GM23338 (cell line): ENCODE measurements at regions not wholly inside any gene's neighbourhood (a gene's known extent, or its start where the extent isn't known, plus 50 kb on each side); places are given as distances from the start of the nearest gene placed in this dataset.

Experiments
- ATAC-seq: fragments of 200-7000 bp; cut with Tn5 transposase; 3 replicates; pipeline ENCODE4 v1.9.1; 2020
- DNase-seq: peaks from one replicate; pipeline ENCODE4 v3.0.0-alpha.2; 2015; ENCODE audit warnings: low spot score
- H2AFZ ChIP-seq: fragments of 200-600 bp; sonication (generic); 2 replicates; pipeline ENCODE4 v1.8.0; 2016; ENCODE audit warnings: antibody characterized with exemption, mild to moderate bottlenecking, moderate library complexity
- H3F3A ChIP-seq: fragments of 200-600 bp; sonication (generic); replicated peaks from 2 replicates; pipeline ENCODE4 v1.8.0; 2017; ENCODE audit warnings: antibody characterized with exemption, mixed run types, low read depth
- H3K27ac ChIP-seq: fragments of 200-600 bp; sonication (generic); 2 replicates; pipeline ENCODE4 v1.6.1; 2016; ENCODE audit warnings: low read depth
- H3K27me3 ChIP-seq: fragments of 200-600 bp; sonication (generic); 2 replicates; pipeline ENCODE4 v1.8.0; 2016; ENCODE audit warnings: mild to moderate bottlenecking, mixed run types, moderate library complexity; ENCODE audit not compliant: insufficient read depth
- H3K36me3 ChIP-seq: fragments of 200-600 bp; sonication (generic); 2 replicates; pipeline ENCODE4 v1.8.0; 2016; ENCODE audit warnings: mild to moderate bottlenecking; ENCODE audit not compliant: insufficient read depth
- H3K4me1 ChIP-seq: fragments of 200-600 bp; sonication (generic); 2 replicates; pipeline ENCODE4 v1.8.0; 2016; ENCODE audit warnings: mild to moderate bottlenecking, moderate library complexity; ENCODE audit not compliant: insufficient read depth
- H3K4me2 ChIP-seq: fragments of 200-600 bp; sonication (generic); 2 replicates; pipeline ENCODE4 v1.7.1; 2017; ENCODE audit warnings: mixed run types
- H3K4me3 ChIP-seq: fragments of 200-600 bp; sonication (generic); 2 replicates; pipeline ENCODE4 v1.6.1; 2016; ENCODE audit warnings: mixed run types
- H3K79me2 ChIP-seq: fragments of 200-600 bp; sonication (generic); replicated peaks from 2 replicates; pipeline ENCODE4 v1.8.0; 2017; ENCODE audit warnings: mild to moderate bottlenecking; ENCODE audit not compliant: insufficient read depth
- H3K9me2 ChIP-seq: fragments of 200-600 bp; sonication (generic); 2 replicates; pipeline ENCODE4 v1.8.0; 2017; ENCODE audit not compliant: insufficient read depth
- H4K20me1 ChIP-seq: fragments of 200-600 bp; sonication (generic); replicated peaks from 2 replicates; pipeline ENCODE4 v1.8.0; 2017; ENCODE audit warnings: mild to moderate bottlenecking; ENCODE audit not compliant: insufficient read depth
- H3K27ac Mint-ChIP-seq: 2 replicates; pipeline ENCODE4 v1.8.0; 2020; ENCODE audit warnings: inconsistent platforms, mild to moderate bottlenecking, moderate library complexity, mixed read lengths
- H3K27me3 Mint-ChIP-seq: 3 replicates; pipeline ENCODE4 v1.8.0; 2022; ENCODE audit warnings: low read depth, mild to moderate bottlenecking, moderate library complexity, mixed read lengths, inconsistent platforms; ENCODE audit not compliant: insufficient read depth, poor library complexity
- H3K36me3 Mint-ChIP-seq: 3 replicates; pipeline ENCODE4 v1.8.0; 2021; ENCODE audit warnings: low read depth, mild to moderate bottlenecking, inconsistent platforms, moderate library complexity, mixed read lengths
- H3K4me1 Mint-ChIP-seq: 3 replicates; pipeline ENCODE4 v1.8.0; 2020; ENCODE audit warnings: mild to moderate bottlenecking, inconsistent platforms, mixed read lengths
- H3K4me3 Mint-ChIP-seq: 3 replicates; pipeline ENCODE4 v1.8.0; 2021; ENCODE audit warnings: moderate library complexity, mild to moderate bottlenecking, inconsistent platforms, mixed read lengths
- H3K9me3 Mint-ChIP-seq: 3 replicates; pipeline ENCODE4 v1.8.0; 2020; ENCODE audit warnings: moderate library complexity, mild to moderate bottlenecking, inconsistent platforms, mixed read lengths
- CREB1 ChIP-seq: fragments of 250-450 bp; sonication (Bioruptor Pico); IDR thresholded peaks from 2 replicates; pipeline ENCODE4 v1.5.0; 2020; ENCODE audit warnings: low read depth, mild to moderate bottlenecking, moderate library complexity
- CTCF ChIP-seq, 2 experiments: fragments of 200-600 bp in 1 of 2; sonication (generic) in 1 of 2; conservative IDR thresholded peaks; 2 replicates each; pipeline versions ENCODE4 v1.5.1 to v1.6.1; 2016 to 2017; ENCODE audit warnings: antibody characterized with exemption in 2 of 2, low read depth in 2 of 2, mild to moderate bottlenecking in 2 of 2, moderate library complexity in 1 of 2
- ETS1 ChIP-seq: IDR thresholded peaks from 2 replicates; pipeline ENCODE4 v1.6.1; 2016; ENCODE audit warnings: antibody characterized with exemption
- EZH2 ChIP-seq: fragments of 200-600 bp; sonication (generic); IDR thresholded peaks from one replicate; pipeline ENCODE4 v1.8.0; 2017; ENCODE audit warnings: antibody characterized with exemption, mild to moderate bottlenecking, low read depth; ENCODE audit not compliant: unreplicated experiment
- EZH2phosphoT487 ChIP-seq: fragments of 200-600 bp; sonication (generic); IDR thresholded peaks from one replicate; pipeline ENCODE4 v1.8.1; 2018; ENCODE audit warnings: antibody characterized with exemption; ENCODE audit not compliant: unreplicated experiment
- JUNB ChIP-seq: IDR thresholded peaks from one replicate; pipeline ENCODE4 v1.6.1; 2016; ENCODE audit warnings: antibody characterized with exemption; ENCODE audit not compliant: unreplicated experiment
- NANOG ChIP-seq: IDR thresholded peaks from 2 replicates; pipeline ENCODE4 v1.6.1; 2016; ENCODE audit warnings: antibody characterized with exemption, borderline replicate concordance
- POLR2AphosphoS5 ChIP-seq: IDR thresholded peaks from 2 replicates; pipeline ENCODE4 v1.6.1; 2016; ENCODE audit warnings: antibody characterized with exemption, low read depth
- REST ChIP-seq: IDR thresholded peaks from one replicate; pipeline ENCODE4 v1.6.1; 2018; ENCODE audit warnings: antibody characterized with exemption; ENCODE audit not compliant: unreplicated experiment
- STAT1 ChIP-seq: IDR thresholded peaks from one replicate; pipeline ENCODE4 v1.6.1; 2016; ENCODE audit warnings: antibody characterized with exemption; ENCODE audit not compliant: unreplicated experiment
- ZNF114 ChIP-seq: fragments of 250-450 bp; sonication (Bioruptor Pico); IDR thresholded peaks from 2 replicates; pipeline ENCODE4 v1.5.0; 2020; ENCODE audit warnings: mild to moderate bottlenecking, moderate library complexity
- ZNF331 ChIP-seq: fragments of 250-450 bp; sonication (Bioruptor Pico); IDR thresholded peaks from 2 replicates; pipeline ENCODE4 v1.5.0; 2020; ENCODE audit warnings: low read depth, mild to moderate bottlenecking, moderate library complexity
- ZNF462 ChIP-seq: fragments of 250-450 bp; sonication (Bioruptor Pico); IDR thresholded peaks from 2 replicates; pipeline ENCODE4 v1.5.0; 2020; ENCODE audit warnings: mild to moderate bottlenecking, moderate library complexity

GRCh38 chr5:103451261-103451660 is 111.3 kb downstream of the NUDT12 start:
- Histone ChIP-seq H3K36me3 (no peaks in the 10 kb centered on the region), H2AFZ (peak overlapping the region; percentile 69; the same call in 1 of the 2 replicates), H4K20me1 (no peaks in the 10 kb centered on the region), H3K4me2 (no peak overlapping the region), H3K9me2 (peaks cover 4% of the 10 kb centered on the region; the same call in 1 of the 2 replicates), H3K79me2 (no peaks in the 10 kb centered on the region), H3K4me3 (no peak overlapping the region), H3K4me1 (peaks cover 8% of the 10 kb centered on the region; the same call in 1 of the 2 replicates), H3K27me3 (no peaks in the 10 kb centered on the region), H3K27ac (no peak overlapping the region), H3F3A (no peaks in the 10 kb centered on the region)
- no peak for ATAC-seq
- TF ChIP-seq POLR2AphosphoS5 (no peak), ZNF331 (CRISPR knock-in tag) (no peak), ZNF462 (CRISPR knock-in tag) (no peak), CREB1 (no peak), NANOG (no peak), JUNB (no peak), ZNF114 (CRISPR knock-in tag) (no peak), CTCF (conservative IDR thresholded peaks at IDR 0.05; ENCODE audit: low read depth in 2 of 2) (no peak), EZH2phosphoT487 (no peak), REST (no peak), EZH2 (no peak), STAT1 (no peak), ETS1 (no peak)
- DNase-seq, result no peak
- Mint-ChIP-seq H3K9me3 (no peaks in the 10 kb centered on the region), H3K27me3 (no peaks in the 10 kb centered on the region), H3K4me1 (peaks cover 12% of the 10 kb centered on the region; the same call in 2 of the 3 replicates), H3K4me3 (no peak overlapping the region), H3K36me3 (no peaks in the 10 kb centered on the region), H3K27ac (no peak overlapping the region)
